GM19238 (cell line): ENCODE measurements at regions not wholly inside any gene's neighbourhood (a gene's known extent, or its start where the extent isn't known, plus 50 kb on each side); places are given as distances from the start of the nearest gene placed in this dataset.
"Not testable (repeated sequence)": the region's sequence is repeated elsewhere in the genome, so short reads cannot be mapped to it uniquely, and the experiment has no call there.

Experiments used
- DNase-seq: peaks from one replicate; pipeline ENCODE4 v3.0.0; 2011; ENCODE audit warnings: low spot score; ENCODE audit not compliant: insufficient read length

DNA sequence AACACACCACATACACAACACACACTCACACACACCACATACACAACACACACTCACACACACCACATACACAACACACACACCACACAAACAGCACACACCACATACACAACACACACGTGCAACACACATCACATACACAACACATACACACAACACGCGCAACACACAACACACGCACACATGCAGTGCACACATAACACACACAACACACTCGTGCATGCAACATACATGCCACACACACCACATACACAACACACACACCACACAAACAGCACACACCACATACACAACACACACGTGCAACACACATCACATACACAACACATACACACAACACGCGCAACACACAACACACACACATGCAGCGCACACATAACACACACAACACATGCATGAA, 192.8 kb downstream of the C16orf95 start:
- DNase-seq: not testable (repeated sequence)

DNA sequence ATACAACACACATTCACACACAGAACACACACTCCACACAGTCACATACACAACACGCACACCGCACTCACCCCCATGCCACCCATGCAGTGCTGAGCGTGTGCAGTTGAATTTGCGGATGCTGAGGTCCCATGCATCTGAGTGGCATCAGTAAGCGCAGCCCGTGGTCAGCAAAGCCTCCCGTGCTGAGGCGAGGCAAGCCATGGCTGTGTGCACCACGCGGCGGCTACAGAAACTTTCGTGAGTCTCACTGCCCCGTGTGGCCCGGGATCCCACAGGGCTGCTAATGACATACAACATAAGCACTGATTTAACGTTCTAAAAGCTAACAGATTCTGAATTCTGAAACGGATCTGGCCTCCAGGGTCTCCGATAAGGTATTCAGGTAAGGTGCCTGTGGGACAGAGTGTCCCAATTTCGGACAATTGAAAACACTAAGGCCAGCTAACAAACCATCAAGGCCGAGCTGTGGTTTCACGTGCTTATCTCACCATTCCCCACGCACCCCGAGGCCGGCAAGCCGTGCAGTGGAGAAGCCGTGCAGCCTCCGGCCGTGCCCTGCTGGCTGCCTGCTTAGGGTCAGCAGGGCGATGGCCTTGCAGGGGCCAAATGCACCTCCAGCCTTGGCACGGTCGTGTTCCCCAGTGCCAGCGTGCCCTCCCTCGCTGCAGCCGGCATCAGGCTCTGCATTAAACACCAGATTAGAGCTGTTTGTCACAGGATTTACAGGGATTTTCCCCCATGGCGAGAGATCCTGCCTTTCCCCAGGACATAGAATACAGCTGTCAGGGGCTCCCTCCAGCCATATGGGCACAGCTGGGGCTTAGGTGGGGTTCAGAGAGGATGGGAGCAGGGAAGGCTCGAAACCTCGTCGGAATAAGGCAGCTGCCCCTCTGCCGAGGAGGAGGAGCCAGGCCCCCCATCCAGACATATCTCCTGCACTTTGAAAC, 191.7 kb downstream of the C16orf95 start:
- no peak for DNase-seq

DNA sequence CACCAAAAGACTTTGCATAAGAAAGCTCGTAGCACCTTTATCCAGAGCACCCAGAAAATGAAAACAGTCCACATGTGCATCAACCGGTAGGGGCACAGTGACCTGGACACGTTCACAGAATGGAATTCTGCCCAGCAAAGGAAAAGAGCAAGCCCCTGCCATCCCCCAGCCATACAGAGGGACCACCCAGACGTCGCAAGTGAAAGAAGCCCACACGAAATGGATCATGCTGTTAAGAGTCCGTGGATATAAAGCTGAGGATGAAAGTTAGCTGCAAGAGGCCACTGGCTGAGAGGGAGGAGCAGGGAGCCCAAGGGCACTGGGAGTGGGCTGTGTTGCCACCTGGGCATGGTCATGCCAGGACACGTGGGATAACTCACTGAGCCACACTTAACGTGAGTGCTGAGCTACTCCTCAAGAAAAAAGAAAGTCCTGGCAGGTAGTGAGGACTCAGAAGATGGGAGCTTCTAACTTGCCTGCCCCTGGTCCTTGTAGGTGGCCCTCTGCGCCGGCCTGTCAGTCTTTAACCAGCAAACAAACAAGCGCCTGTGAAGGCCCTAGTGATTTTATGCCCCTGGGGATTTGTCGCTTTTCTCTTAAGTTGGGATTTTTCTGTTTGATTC, 190.7 kb downstream of the C16orf95 start:
- DNase-seq: no peak

DNA sequence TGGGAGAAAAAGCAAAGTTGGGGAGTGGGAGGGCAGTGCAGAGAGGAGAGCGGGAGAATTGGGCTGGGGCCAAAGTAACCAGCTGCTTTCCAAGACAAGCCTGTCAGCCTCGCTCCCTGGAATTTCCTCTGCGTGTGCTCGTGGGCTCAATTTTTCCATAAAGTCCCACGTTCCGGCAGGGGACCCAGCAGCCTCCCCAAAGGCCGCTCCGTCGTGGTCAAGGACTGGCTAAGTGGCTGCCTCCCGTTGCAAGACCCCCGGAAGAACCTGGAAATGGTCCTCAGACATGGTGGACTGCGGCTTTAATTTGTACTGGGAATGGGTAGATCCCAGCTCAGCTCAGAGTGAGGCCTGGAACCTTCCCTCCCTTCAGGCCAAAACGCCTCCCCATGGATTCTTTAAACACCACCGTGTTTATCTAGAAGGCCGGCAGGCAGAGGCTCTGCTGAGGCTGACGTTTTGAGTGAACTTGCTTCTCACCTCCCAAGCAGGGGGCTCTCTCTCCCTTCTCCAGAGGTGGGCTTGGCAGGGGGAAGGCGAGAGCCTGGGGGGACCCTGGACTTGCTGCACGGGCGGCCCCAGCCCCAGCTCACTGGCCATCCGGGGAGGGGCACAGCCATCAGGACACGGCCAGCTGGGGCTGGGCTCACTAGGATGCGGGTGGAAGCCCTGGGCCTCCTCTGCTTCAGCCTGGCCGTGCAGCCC, 190.0 kb downstream of the C16orf95 start:
- DNase-seq: no peak

DNA sequence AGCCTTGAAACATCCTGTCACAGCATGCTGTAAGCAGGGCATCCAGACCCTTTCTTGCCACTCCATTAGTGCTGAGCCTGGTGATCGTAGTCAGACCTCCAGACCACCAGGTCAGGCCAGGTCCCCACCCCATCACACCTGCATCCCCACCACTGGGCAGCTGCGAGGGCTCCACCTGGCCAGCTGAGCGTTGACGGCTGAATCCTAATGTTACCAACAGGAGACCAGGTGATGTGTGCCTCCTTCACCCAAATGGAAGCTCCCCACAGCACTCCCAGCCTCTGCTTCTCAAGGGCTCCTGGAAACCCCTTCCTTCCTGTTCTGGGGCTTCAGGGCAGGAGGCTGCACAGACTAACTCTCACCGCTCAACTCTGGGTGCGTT, 189.4 kb downstream of the C16orf95 start:
- DNase-seq: no peak

DNA sequence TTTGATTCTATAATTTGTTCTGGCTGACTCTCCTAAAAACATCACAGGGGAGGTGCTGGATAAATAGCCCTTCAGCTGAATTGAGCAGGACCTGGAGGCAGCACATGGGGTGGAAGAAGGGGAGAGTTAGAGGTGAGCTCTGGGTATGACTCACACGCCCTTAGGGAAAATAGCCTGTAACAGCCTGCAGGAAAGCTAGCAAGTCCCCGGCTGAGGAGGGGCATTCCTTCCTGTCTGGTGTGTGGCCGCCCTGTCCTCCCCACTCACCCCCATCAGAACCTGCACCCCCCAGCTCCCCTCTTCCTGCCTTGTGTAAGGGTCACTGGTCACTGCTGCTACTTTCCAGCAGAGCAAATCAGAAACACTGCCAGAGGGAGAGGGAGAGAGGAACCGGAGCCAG, 187.4 kb downstream of the C16orf95 start:
- DNase-seq: no peak

DNA sequence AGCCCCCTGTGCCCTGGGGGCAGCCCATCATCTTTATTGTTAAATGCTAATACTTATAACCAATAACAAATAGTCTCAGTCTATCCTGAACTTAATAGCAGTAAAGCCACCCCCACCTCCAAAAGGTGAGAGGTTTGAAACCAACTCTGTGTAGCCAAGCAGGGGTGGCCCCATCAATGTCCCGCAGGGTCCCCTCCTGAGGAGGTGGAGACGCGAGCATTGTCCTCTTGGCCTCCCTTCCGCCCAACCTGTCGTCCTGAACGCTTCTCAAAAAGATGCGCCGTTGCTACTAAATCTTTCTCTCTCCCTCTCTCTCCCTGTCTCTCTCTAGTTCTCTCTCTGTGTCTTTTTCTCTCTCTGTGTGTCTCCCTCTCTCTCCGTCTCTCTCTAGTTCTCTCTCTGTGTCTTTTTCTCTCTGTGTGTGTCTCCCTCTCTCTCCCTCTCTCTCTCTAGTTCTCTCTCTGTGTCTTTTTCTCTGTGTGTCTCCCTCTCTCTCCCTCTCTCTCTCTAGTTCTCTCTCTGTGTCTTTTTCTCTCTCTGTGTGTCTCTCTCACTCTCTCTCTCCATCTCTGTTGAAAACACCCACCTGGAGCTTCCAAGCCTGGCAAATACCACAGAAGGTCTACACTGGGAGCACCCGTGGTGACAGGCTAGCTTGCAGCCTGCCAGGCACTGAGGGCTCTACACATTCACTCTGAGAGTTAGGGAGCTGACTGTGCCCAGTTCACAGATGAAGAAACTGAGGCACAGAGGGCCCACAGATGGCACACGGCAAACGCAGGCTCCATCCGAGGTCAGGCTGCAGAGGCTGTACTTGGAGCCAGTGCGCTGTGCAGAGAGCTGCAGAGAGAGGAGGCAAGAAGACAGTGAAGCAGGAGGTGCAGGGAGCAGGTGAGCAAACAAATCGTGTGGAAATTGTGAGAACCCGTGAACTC, 185.9 kb downstream of the C16orf95 start:
- DNase-seq: no peak

DNA sequence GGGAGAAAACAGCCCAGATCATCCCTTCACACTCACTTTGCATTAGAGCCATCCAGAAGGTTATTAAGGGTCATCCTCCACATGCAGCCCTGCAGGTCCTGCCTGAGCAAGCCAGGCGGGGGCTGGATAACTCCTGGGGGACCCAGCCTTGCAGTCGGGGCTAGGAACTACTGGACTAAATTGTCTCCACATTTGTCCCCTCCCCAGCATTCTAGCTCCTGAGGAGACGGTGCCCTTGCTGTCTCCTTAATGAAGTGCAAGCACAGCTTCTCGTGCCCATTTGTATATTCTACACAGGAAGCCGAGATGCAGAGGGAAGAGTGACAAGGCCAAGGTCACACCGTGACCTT, 185.2 kb downstream of the C16orf95 start:
- DNase-seq: no peak

DNA sequence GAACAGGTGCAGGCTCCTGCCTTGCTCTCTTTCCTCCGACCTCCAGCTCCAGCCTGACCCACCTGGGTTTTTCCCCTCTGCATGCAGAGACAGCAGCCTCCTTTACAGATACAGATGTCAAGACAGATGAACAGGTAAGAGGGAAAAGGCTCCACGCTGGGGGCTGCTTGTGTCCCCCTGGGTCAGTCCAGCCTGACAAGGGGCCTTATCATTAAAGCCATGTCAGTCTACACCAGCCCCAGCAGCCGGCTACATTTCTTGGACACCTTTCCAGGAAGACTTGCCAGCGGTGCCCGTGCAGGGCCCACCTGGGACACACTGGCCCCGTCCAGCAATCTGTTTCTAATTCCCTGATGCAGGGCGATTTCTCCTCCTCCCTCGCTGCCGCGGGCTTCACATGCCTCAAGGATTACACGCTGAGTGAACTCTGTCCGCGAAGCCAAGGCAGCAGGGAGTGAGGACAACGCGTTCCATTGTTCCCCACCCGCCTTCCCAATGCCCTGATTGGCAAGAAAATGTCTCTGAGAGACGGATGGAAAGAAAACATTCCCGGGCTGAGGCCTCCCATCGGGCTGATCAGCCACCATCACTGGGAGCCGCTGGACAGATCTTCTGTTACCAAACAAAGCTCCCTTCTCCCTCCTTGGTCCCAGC, 184.7 kb downstream of the C16orf95 start:
- DNase-seq: no peak

DNA sequence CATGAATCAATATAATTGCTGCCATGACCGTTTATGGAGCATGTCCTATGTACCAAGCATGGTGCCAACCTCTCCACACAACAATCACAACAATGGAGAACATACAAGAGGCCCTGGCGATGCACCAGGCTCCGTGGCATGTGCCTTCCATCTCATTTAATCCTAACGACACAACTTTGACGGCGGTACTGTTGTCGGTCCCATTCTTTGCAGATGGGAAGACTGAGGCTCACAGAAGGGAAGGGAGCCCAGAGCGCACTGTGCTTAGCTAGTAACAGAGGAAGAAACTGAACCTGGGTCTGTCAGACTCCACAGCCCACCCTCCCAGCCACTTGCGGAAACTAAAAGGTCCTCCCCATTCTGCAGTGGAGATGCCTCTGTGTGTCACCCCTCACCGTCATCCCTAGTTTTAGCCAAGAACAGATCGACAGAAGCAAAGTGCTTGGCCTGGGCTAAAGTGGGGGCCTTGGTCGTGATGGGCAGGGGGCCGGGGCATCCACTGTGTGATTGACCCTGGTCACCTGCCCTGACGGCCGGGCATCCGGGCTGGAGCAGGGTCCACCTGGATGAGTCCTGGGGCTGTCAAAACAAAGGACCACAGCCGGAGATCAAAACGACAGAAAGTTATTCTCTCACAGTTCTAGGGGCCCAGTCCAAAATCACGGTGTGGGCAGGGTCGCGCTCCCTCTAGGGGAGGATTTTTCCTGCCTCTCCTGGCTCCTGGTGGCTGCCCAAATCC, 183.9 kb downstream of the C16orf95 start:
- no peak for DNase-seq

DNA sequence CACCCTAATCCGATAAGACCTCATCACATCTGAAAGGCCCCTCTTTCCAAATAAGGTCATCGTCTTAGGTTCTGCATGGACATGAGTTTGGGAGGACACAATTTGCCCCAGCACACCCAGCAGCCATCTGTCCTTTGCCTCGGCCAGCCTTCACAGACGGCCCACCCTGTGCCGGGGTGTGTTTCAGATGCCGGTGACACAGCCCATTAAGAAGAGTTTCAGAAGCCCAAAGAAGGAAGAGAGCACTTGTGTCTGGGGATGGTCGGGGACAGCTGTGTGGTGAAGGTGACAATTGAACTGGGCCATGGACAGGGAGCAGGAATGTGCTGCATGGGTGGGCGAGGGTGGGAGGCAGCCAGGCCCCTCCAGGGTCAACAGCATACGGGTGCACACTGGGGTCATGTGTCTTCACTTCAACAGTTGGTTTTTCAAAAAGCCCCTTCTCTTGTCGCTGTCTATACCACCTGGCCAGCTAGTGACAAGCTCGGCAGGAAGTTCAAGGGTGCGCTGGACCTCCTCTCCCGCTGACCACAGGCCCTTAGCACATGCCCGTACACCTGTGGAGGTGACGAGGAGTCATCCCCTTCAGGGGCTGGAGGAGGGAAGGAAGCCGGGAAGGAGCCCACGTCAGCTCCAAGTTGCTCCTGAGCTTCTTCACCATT, 183.1 kb downstream of the C16orf95 start:
- DNase-seq: no peak

DNA sequence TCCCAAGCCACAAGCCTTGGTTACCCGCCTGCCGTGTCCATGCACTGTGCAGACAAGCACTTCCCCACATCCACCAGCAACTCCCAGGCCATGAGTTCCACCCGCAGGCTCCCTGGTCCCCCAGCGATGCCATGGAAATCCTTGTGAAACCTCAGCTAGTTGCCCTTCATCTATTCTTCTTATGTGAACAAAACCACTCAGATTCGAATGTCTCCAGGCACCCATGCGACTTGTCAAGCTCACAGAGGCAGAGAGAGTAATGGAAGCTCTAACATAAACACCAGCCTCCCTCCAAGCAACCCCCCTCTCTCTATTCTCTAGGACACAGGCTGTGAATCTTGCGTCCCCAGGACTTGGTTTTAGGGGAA, 182.6 kb downstream of the C16orf95 start:
- DNase-seq: no peak

DNA sequence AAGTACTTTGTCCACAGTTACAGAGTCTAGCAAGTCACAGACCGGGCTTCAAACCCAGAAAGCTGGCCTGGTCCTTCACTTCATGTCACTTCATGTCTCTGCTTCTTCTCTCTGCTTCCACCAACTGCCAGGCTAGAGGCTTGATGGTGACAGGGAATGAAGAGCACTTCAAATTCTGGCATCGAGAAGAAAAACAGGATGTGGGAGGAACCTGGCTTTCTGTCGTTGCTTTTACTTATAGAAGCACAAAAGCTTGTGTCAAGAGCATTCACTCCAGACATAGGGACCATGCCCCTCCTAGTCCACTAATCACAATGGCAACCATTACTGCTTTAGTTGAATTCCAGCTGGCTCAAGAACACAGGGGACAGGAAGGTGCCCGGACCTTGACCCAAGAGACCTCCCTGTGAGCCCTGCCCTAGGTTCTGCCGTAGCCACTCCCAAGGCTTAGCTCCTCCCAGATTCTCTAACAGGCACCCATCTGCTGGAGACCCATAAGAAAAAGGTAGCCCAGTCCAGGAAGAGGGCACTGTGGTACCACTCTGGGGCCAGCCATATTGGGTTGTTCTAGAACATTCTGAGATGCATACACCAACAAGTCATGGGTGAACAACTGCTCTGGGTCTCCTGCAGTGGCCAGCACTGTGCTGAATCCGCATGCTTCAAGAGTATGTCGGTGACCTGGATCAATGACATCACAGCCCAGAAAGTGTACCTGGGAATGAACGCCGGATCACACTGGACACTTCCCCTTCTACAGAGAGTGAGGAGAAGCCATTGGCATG, 181.8 kb downstream of the C16orf95 start:
- no peak for DNase-seq

DNA sequence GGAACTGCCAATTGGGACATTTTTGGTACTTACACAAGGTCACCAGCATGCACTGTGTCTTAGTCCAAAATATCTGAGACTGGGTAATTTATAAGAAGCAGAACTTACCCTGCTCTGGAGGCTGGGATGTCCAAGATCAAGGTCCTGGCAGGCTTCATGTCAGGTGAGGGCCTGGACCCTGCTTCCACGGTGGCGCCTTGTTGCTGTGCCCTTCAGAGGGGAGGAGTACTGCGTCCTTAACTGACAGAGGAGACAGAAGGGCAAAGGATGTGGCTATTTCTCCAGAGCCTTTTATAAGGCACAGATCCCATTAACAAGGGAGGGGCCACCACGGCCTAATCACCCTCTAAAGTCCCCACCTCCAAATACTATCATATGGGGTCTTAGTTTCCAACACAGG, 178.9 kb downstream of the C16orf95 start:
- DNase-seq: no peak

DNA sequence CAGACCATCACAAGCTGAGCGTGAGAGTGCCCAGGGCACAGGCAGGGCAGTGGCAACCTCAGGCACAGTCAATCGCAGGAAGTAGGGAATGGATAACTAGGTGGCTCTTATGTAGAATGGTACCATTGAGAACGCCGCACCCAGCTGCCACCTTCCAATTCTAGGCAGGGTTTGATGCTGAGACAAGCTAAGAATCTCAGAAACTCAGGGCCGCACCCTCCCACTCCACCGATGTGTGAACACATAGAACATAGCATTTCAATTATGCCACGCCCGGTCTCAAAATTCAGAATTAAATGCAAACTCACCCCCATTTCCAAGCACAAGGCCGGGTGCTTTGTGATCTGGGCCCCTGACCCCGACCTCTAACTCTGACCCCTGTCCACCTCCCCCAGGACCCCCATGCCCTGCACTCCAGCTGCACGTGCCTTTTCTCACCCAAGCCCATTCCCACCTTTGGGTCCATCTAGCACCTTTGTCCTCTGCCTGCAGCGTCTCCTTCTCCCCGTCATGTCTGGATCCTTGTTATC, 178.4 kb downstream of the C16orf95 start:
- DNase-seq: no peak

DNA sequence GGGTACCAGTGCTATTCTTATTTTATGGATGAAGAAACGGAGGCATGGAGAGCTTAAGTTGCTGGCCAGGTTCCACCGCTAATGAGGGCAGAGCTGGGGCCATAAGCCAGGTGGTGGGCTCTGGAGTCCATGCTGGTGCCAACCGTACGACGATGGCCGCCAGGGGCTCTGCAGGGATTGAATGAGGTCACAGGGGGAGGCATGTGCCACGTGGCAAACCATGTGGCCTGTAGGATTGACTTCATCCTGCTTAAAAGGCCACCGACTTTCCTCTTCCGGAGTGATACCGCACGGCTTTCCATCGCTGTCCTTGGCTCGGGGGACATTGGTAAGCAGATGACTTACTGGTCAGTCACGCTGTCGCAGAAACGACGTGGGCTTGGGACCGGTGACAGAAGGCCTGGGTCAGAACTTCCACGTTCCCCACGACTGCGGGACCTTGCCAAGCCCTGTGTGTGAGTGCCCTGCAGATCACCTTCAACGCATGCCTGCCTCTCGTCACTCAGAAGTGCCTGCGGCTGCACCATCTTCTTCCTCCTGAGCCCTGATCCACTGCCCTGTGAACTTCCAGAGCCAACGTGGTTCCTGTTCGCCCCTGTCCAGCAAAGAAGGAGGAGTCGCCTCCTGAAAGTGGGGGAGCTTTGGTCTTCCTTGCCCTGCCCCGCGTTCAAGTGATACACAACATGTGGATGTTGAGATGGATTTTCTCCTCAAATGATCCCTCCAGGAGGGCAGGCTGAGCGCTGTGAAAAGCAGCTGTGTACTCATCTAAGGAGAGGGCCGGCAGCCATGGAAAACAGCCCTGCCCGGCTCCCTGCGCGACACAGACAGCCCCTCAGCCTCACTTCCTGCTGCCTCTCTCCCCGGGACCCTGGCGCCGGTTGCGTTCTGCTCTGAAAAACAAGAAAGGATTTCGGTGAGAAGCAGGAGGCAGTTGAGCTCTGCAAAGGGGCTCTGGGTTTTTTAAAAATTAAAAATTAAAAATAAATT, 176.7 kb downstream of the C16orf95 start:
- DNase-seq: no peak

DNA sequence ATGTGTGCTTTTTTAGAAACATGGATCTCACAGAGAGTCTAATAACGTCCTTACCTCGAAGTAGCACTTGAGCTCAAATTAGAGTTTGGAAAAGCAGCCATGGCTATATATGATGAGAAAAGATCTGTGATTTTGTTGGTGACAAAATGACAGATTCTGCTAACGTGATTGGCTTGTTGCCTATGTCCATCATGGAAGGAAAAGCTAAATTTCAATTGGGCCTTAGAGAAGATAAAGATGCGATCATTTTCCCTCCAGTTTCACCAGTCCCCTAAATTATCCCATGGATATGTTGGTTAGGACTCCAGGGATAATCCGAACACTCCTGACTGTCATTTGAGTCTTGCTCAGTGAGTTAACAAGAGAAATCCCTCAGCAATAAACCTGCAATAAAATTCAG, 175.8 kb downstream of the C16orf95 start:
- DNase-seq: no peak
